RWPE1 (cell line): ENCODE measurements at regions not wholly inside any gene's neighbourhood (a gene's known extent, or its start where the extent isn't known, plus 50 kb on each side); places are given as distances from the start of the nearest gene placed in this dataset.

ENCODE experiments used
- CTCF ChIA-PET: fragments of 350-600 bp; sonication (Branson Sonifier 250); formaldehyde crosslinking; extraction: SDS; loops from one replicate; lab custom pipeline; 2021; lab: Yijun Ruan, JAX
- POLR2A ChIA-PET: fragments of 400-600 bp; formaldehyde crosslinking; extraction: SDS; loops from one replicate; lab custom pipeline; 2020; ENCODE audit warnings: antibody characterized with exemption; ENCODE audit not compliant: low non-redundant PET; lab: Yijun Ruan, JAX
- DNase-seq: peaks from one replicate; pipeline ENCODE4 v3.0.0; 2012; ENCODE audit warnings: low spot score
- H3K27ac ChIP-seq: fragments of 450-650 bp; 2 replicates; pipeline ENCODE4 v1.5.1; 2017
- CTCF ChIP-seq: fragments of 450-650 bp; conservative IDR thresholded peaks from 2 replicates; pipeline ENCODE4 v1.5.1; 2017; ENCODE audit warnings: low read depth, mild to moderate bottlenecking

DNA sequence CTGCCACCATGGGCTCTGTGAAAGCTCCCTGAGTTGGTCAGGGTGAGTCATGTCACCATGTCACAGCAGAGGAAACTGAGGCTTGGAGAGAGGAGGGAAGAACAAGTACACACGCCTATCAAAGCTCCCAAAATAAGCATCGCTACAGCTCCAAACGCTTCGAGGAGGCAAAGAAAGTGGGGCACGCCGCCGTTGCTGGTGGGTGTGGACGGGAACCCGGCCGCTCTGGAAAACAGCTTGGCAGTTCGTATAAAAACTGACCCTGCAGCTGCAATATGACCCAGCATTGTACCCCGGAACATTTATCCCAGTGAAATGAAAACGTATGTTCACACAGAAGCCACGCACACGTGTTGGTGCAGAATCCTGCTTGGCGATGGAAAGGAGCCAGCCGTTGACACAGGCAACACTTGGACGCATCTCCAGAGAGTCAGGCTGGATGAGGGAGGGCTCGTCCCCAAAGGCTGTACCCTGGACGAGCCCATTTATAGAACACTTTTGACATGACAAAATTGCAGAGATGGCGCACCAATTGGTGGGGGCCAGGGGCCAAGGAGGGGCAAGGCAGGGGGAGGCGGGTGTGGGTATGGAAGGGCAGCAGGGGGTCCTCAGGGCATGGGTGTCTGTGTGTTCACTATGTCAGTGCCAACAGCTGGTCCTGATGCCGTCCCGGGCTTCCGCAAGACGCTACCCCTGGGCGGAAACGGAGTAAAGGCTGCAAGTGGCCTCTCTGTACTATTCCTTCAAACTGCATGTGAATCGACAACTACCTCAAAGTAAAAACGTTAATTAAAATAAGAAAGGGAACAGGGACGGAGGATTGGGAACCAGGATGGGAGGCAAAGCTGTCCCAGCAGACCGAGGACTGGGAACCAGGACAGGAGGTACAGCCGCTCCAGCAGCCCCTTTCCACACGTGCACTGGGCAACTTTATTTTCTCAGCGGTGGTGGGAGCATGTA lies 173.0 kb downstream of the OLFM1 start:
- ChIA-PET CTCF (interaction anchor here (0.7 to 1.0 kb wide), 2 partner anchors 100 to 175 kb away, joined by 3 to 5 read pairs; no protein-coding TSS in a partner anchor), POLR2A (no interaction called here)
- no peak overlapping the region for H3K27ac ChIP-seq
- no peak for TF ChIP-seq CTCF
- DNase-seq: no peak

- ChIA-PET CTCF (no interaction called here), POLR2A (no interaction called here)
- TF ChIP-seq CTCF: no peak
- no peak overlapping the region for H3K27ac ChIP-seq
- no peak for DNase-seq
Observed at GRCh38 chr9:135262248-135262647, 174.8 kb downstream of the OLFM1 start.

DNA sequence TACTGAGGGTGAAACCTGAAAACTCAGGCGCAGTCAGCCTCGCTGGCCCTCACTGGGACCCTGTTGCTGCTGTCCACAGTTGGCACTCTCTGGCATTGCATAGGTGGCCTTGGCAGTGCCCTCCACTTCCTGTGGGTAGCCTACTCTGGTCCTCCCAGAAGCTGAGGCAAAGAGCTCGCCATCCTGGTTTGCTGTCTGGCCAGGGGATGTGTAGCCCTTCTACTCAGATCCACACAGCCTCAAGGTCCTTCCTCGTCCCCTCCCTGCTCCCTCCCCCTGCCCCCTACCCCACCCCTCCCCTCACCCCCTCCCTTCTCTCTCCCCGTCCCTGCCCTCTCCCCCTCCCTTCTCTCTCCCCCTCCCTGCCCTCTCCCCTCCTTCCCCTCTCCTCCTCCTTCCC lies 176.0 kb downstream of the OLFM1 start:
- no peak overlapping the region for H3K27ac ChIP-seq
- DNase-seq: no peak
- ChIA-PET CTCF (no interaction called here), POLR2A (no interaction called here)
- TF ChIP-seq CTCF: no peak

DNA sequence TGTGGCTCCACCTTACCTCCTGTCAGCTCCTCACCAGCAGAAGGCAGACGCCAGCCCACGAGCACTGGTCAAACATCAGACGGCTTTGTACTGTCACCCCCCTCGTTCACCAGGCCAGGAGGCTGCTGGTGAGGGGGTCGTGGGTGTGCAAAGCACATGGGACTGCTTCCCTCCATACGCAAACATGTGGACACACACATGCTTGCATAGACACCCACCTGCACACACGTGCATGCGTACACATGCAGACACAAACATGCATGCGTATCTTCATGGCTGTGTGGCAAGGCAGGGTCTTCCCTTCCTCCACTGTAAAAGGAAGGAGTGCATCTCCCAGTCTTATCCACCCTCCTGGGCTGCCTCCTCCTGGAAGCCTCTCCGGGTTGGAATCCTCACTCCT lies 178.5 kb downstream of the OLFM1 start:
- no peak overlapping the region for H3K27ac ChIP-seq
- DNase-seq: no peak
- TF ChIP-seq CTCF: no peak
- ChIA-PET CTCF (no interaction called here), POLR2A (no interaction called here)

GRCh38 chr9:135267191-135267809 lies 179.8 kb downstream of the OLFM1 start:
- ChIA-PET POLR2A (no interaction called here), CTCF (interaction anchor here (0.9 kb wide), 1 partner anchor 63 kb away, joined by 4 read pairs; no protein-coding TSS in a partner anchor)
- no peak for TF ChIP-seq CTCF
- DNase-seq: no peak
- H3K27ac ChIP-seq: no peak overlapping the region

- TF ChIP-seq CTCF: no peak
- POLR2A ChIA-PET: no interaction called here
- no peak overlapping the region for H3K27ac ChIP-seq
- no peak for DNase-seq
- CTCF ChIA-PET: no interaction called here
Observed at GRCh38 chr9:135268031-135268430, 180.6 kb downstream of the OLFM1 start.
